ENCODE measurements at regions not wholly inside any gene's neighbourhood (a gene's known extent, or its start where the extent isn't known, plus 50 kb on each side); places are given as distances from the start of the nearest gene placed in this dataset.

GRCh38 chr6:165146456-165146855 is 162.9 kb downstream of the C6orf118 start:
- TF ChIP-seq CTCF (IDR thresholded peaks at IDR 0.05) (no peak), POLR2A (IDR thresholded peaks at IDR 0.05) (no peak), POLR2AphosphoS5 (IDR thresholded peaks at IDR 0.05) (no peak), EP300 (IDR thresholded peaks at IDR 0.05; ENCODE audit: low read depth) (no peak)
